Osteocyte (in vitro differentiated cells): ENCODE measurements at regions not wholly inside any gene's neighbourhood (a gene's known extent, or its start where the extent isn't known, plus 50 kb on each side); places are given as distances from the start of the nearest gene placed in this dataset.
"Not testable (repeated sequence)": the region's sequence is repeated elsewhere in the genome, so short reads cannot be mapped to it uniquely, and the experiment has no call there.

Source experiments
- DNase-seq: peaks from one replicate; pipeline ENCODE4 v3.0.0; 2021; ENCODE audit warnings: mixed read lengths; ENCODE audit not compliant: unreplicated experiment; ENCODE audit errors: extremely low spot score
- H3K27ac Mint-ChIP-seq: one replicate; pipeline ENCODE4 v1.8.0; 2021; ENCODE audit warnings: mild to moderate bottlenecking, mixed read lengths; ENCODE audit not compliant: unreplicated experiment
- H3K27me3 Mint-ChIP-seq: one replicate; pipeline ENCODE4 v1.8.0; 2021; ENCODE audit warnings: mixed read lengths; ENCODE audit not compliant: unreplicated experiment
- H3K36me3 Mint-ChIP-seq: one replicate; pipeline ENCODE4 v1.8.0; 2021; ENCODE audit warnings: mixed read lengths; ENCODE audit not compliant: unreplicated experiment
- H3K4me1 Mint-ChIP-seq: one replicate; pipeline ENCODE4 v1.8.0; 2021; ENCODE audit warnings: mixed read lengths; ENCODE audit not compliant: unreplicated experiment
- H3K4me3 Mint-ChIP-seq: one replicate; pipeline ENCODE4 v1.8.0; 2021; ENCODE audit warnings: mild to moderate bottlenecking, moderate library complexity, mixed read lengths; ENCODE audit not compliant: unreplicated experiment
- H3K9me3 Mint-ChIP-seq: one replicate; pipeline ENCODE4 v1.8.0; 2021; ENCODE audit warnings: mixed read lengths; ENCODE audit not compliant: unreplicated experiment

GRCh38 chr16:21359513-21359912, 81.4 kb upstream of the CRYM start:
- H3K4me1 Mint-ChIP-seq, H3K9me3 Mint-ChIP-seq, H3K27me3 Mint-ChIP-seq, H3K36me3 Mint-ChIP-seq, H3K27ac Mint-ChIP-seq, DNase-seq, H3K4me3 Mint-ChIP-seq: not testable (repeated sequence)

GRCh38 chr16:21358261-21358795, 80.2 kb upstream of the CRYM start:
- H3K27me3 Mint-ChIP-seq, H3K4me3 Mint-ChIP-seq, H3K9me3 Mint-ChIP-seq, H3K4me1 Mint-ChIP-seq, DNase-seq, H3K27ac Mint-ChIP-seq, H3K36me3 Mint-ChIP-seq: not testable (repeated sequence)

- not testable (repeated sequence) for H3K36me3 Mint-ChIP-seq, H3K4me3 Mint-ChIP-seq, H3K4me1 Mint-ChIP-seq, H3K27me3 Mint-ChIP-seq, H3K27ac Mint-ChIP-seq, DNase-seq, H3K9me3 Mint-ChIP-seq
Observed at GRCh38 chr16:21356308-21356707, 78.2 kb upstream of the CRYM start.

- not testable (repeated sequence) for H3K9me3 Mint-ChIP-seq, H3K36me3 Mint-ChIP-seq
Observed at GRCh38 chr16:21351433-21351832, 73.3 kb upstream of the CRYM start.

GRCh38 chr16:21350851-21351250, 72.8 kb upstream of the CRYM start:
- not testable (repeated sequence) for H3K9me3 Mint-ChIP-seq

More at GRCh38 chr16:21351433-21351832, 73.3 kb upstream of the CRYM start:
- H3K4me1 Mint-ChIP-seq, H3K27me3 Mint-ChIP-seq, H3K4me3 Mint-ChIP-seq, DNase-seq, H3K27ac Mint-ChIP-seq: not testable (repeated sequence)

GRCh38 chr16:21349336-21349735, 71.2 kb upstream of the CRYM start:
- H3K27ac Mint-ChIP-seq, H3K27me3 Mint-ChIP-seq, H3K4me1 Mint-ChIP-seq, H3K4me3 Mint-ChIP-seq, H3K9me3 Mint-ChIP-seq, DNase-seq, H3K36me3 Mint-ChIP-seq: not testable (repeated sequence)

More at GRCh38 chr16:21350851-21351250, 72.8 kb upstream of the CRYM start:
- H3K4me3 Mint-ChIP-seq, H3K27ac Mint-ChIP-seq, H3K27me3 Mint-ChIP-seq, H3K4me1 Mint-ChIP-seq, DNase-seq, H3K36me3 Mint-ChIP-seq: not testable (repeated sequence)

- H3K36me3 Mint-ChIP-seq, DNase-seq, H3K4me1 Mint-ChIP-seq, H3K4me3 Mint-ChIP-seq, H3K27me3 Mint-ChIP-seq, H3K27ac Mint-ChIP-seq, H3K9me3 Mint-ChIP-seq: not testable (repeated sequence)
Observed at GRCh38 chr16:21348815-21349214, 70.7 kb upstream of the CRYM start.

- not testable (repeated sequence) for H3K4me1 Mint-ChIP-seq, H3K27ac Mint-ChIP-seq, H3K27me3 Mint-ChIP-seq, H3K36me3 Mint-ChIP-seq, DNase-seq, H3K4me3 Mint-ChIP-seq, H3K9me3 Mint-ChIP-seq
Observed at GRCh38 chr16:21347538-21347937, 69.4 kb upstream of the CRYM start.

- H3K4me1 Mint-ChIP-seq, H3K4me3 Mint-ChIP-seq, H3K27me3 Mint-ChIP-seq, DNase-seq, H3K27ac Mint-ChIP-seq, H3K36me3 Mint-ChIP-seq, H3K9me3 Mint-ChIP-seq: not testable (repeated sequence)
Observed at GRCh38 chr16:21346756-21347491, 68.8 kb upstream of the CRYM start.

- not testable (repeated sequence) for H3K9me3 Mint-ChIP-seq, H3K36me3 Mint-ChIP-seq, DNase-seq, H3K4me3 Mint-ChIP-seq, H3K27ac Mint-ChIP-seq, H3K27me3 Mint-ChIP-seq, H3K4me1 Mint-ChIP-seq
Observed at GRCh38 chr16:21344361-21344912, 66.3 kb upstream of the CRYM start.
